GM12878 (cell line): ENCODE measurements at regions not wholly inside any gene's neighbourhood (a gene's known extent, or its start where the extent isn't known, plus 50 kb on each side); places are given as distances from the start of the nearest gene placed in this dataset.

Experiments used
- ATAC-seq: fragments of 200-7000 bp; cut with Tn5 transposase; 3 replicates; pipeline ENCODE4 v1.9.1; 2020; ENCODE audit warnings: mild to moderate bottlenecking, moderate library complexity
- BruUV-seq: library from RNA; stranded (reverse); fragments of 400-500 nt; replicated peaks from 2 replicates; lab custom pipeline; 2021; lab: Mats Ljungman, UMichigan
- CTCF ChIA-PET: fragments of 300-600 bp; sonication (Branson Sonifier 250); formaldehyde crosslinking; extraction: SDS; loops from one replicate; lab custom pipeline; 2021; ENCODE audit warnings: inconsistent platforms; lab: Yijun Ruan, JAX
- POLR2A ChIA-PET: fragments of 350-600 bp; formaldehyde crosslinking; extraction: SDS; loops from one replicate; lab custom pipeline; 2021; ENCODE audit warnings: inconsistent platforms; lab: Charles Lee
- RAD21 ChIA-PET: fragments of 300-600 bp; sonication (Branson Sonifier 250); formaldehyde crosslinking; loops from one replicate; lab custom pipeline; 2023; ENCODE audit warnings: antibody characterized with exemption; ENCODE audit not compliant: unreplicated experiment; lab: Charles Lee
- SMC1A ChIA-PET: fragments of 300-600 bp; sonication (Branson Sonifier 250); formaldehyde crosslinking; loops from one replicate; lab custom pipeline; 2023; ENCODE audit not compliant: unreplicated experiment, uncharacterized antibody; lab: Charles Lee
- DNase-seq: peaks from one replicate; pipeline ENCODE4 v3.0.0-alpha.2; 2011; ENCODE audit warnings: low read depth, low spot score
- FAIRE-seq: peaks from 3 replicates; lab custom pipeline; 2011; peaks lifted over from hg19 to GRCh38; lab: Jason Lieb, UNC
- H2AFZ ChIP-seq: 2 replicates; pipeline ENCODE4 v1.6.0; 2011; ENCODE audit warnings: low read depth, low read length, control low read depth; ENCODE audit not compliant: control insufficient read depth
- H3K27ac ChIP-seq: 2 replicates; pipeline ENCODE4 v1.5.1; 2011; ENCODE audit warnings: control low read depth; ENCODE audit not compliant: control insufficient read depth, insufficient read depth
- H3K27me3 ChIP-seq, 2 experiments: replicated peaks in 1 of 2; 2 replicates each; pipeline versions ENCODE4 v1.6.0 to v1.6.1; 2011; ENCODE audit warnings: low read length in 1 of 2; ENCODE audit not compliant: control insufficient read depth in 2 of 2, insufficient read depth in 2 of 2
- H3K36me3 ChIP-seq, 2 experiments: 2 replicates each; pipeline ENCODE4 v1.5.1; 2011; ENCODE audit warnings: low read length in 1 of 2; ENCODE audit not compliant: control insufficient read depth in 2 of 2, insufficient read depth in 2 of 2
- H3K4me1 ChIP-seq: 2 replicates; pipeline ENCODE4 v1.6.1; 2011; ENCODE audit warnings: mild to moderate bottlenecking, low read length, moderate library complexity, mixed read lengths; ENCODE audit not compliant: control insufficient read depth, insufficient read depth
- H3K4me2 ChIP-seq: 2 replicates; pipeline ENCODE4 v1.6.0; 2011; ENCODE audit warnings: control low read depth; ENCODE audit not compliant: control insufficient read depth, insufficient read depth
- H3K4me3 ChIP-seq: fragments of 200-600 bp; sonication (generic); 2 replicates; pipeline ENCODE4 v1.5.1; 2016
- H3K79me2 ChIP-seq: 2 replicates; pipeline ENCODE4 v1.6.0; 2011; ENCODE audit warnings: low read length; ENCODE audit not compliant: control insufficient read depth, insufficient read depth
- H3K9ac ChIP-seq: 2 replicates; pipeline ENCODE4 v1.8.0; 2011; ENCODE audit warnings: low read length, control low read depth, mixed read lengths; ENCODE audit not compliant: control insufficient read depth, insufficient read depth
- H3K9me3 ChIP-seq: replicated peaks from 3 replicates; pipeline ENCODE4 v1.5.1; 2011; ENCODE audit warnings: mild to moderate bottlenecking, low read length; ENCODE audit not compliant: control insufficient read depth, insufficient read depth
- H4K20me1 ChIP-seq: 2 replicates; pipeline ENCODE4 v1.6.0; 2011; ENCODE audit not compliant: control insufficient read depth, insufficient read depth
- BACH1 ChIP-seq: fragments of 450-650 bp; IDR thresholded peaks from 2 replicates; pipeline ENCODE4 v1.6.1; 2017; ENCODE audit warnings: mild to moderate bottlenecking, borderline replicate concordance
- BCL11A ChIP-seq: IDR thresholded peaks from 2 replicates; pipeline ENCODE4 v1.6.1; 2011; ENCODE audit warnings: low read depth, low read length
- IKZF1 ChIP-seq: fragments of 450-650 bp; conservative IDR thresholded peaks from 2 replicates; pipeline ENCODE4 v1.6.1; 2017; ENCODE audit warnings: antibody characterized with exemption, mild to moderate bottlenecking
- KDM1A ChIP-seq: fragments of 200-600 bp; sonication (generic); IDR thresholded peaks from 2 replicates; pipeline ENCODE4 v1.6.1; 2016; ENCODE audit warnings: borderline replicate concordance
- NRF1 ChIP-seq: conservative IDR thresholded peaks from 2 replicates; pipeline ENCODE4 v1.6.1; 2011; ENCODE audit warnings: mild to moderate bottlenecking, low read depth, low read length, improper control_type of control experiment
- RBBP5 ChIP-seq: fragments of 200-600 bp; sonication (generic); conservative IDR thresholded peaks from 2 replicates; pipeline ENCODE4 v1.6.1; 2016
- RUNX3 ChIP-seq: IDR thresholded peaks from 2 replicates; pipeline ENCODE4 v1.6.1; 2012; ENCODE audit warnings: low read length, inconsistent platforms
- SIX5 ChIP-seq: IDR thresholded peaks from 2 replicates; pipeline ENCODE4 v1.6.1; 2011; ENCODE audit warnings: mild to moderate bottlenecking, low read depth, low read length, moderate library complexity; ENCODE audit not compliant: severe bottlenecking
- SMARCA5 ChIP-seq: fragments of 450-650 bp; IDR thresholded peaks from 2 replicates; pipeline ENCODE4 v1.6.1; 2017; ENCODE audit warnings: mild to moderate bottlenecking
- TCF12 ChIP-seq: IDR thresholded peaks from 2 replicates; pipeline ENCODE4 v1.6.1; 2011; ENCODE audit warnings: low read depth, mild to moderate bottlenecking, low read length
- ZSCAN29 ChIP-seq: fragments of 450-650 bp; IDR thresholded peaks from 2 replicates; pipeline ENCODE4 v1.6.1; 2017; ENCODE audit warnings: mild to moderate bottlenecking, moderate library complexity
- ZZZ3 ChIP-seq: IDR thresholded peaks from 2 replicates; pipeline ENCODE4 v1.6.1; 2011; ENCODE audit warnings: low read depth; ENCODE audit not compliant: control insufficient read depth, insufficient read length
- WGBS: methylation state at CpG from one replicate; pipeline ENCODE4 v1.1.6; 2016; ENCODE audit warnings: low lambda C conversion rate; ENCODE audit not compliant: insufficient replicate concordance, insufficient coverage; ENCODE audit errors: missing lambda C conversion rate; 5-methylcytosine and 5-hydroxymethylcytosine counted together
- in situ Hi-C: fragments of 300-500 bp; cut with MboI; formaldehyde crosslinking; loops from 9 replicates; pipeline ENCODE4 v1.14.3; 2018; ENCODE audit warnings: mixed read lengths
- intact Hi-C: fragments of 100-400 bp; cut with micrococcal nuclease; formaldehyde crosslinking; loops from one replicate; pipeline ENCODE4 v1.14.2; 2022; ENCODE audit not compliant: unreplicated experiment
- TF ChIP-seq, protein P1 (sequence below): IDR thresholded peaks from 2 replicates; pipeline ENCODE4 v1.6.1; 2012; ENCODE audit warnings: low read depth, low read length, improper control_type of control experiment
- TF ChIP-seq, protein P2 (sequence below): IDR thresholded peaks from 2 replicates; pipeline ENCODE4 v1.6.1; 2012; ENCODE audit warnings: mild to moderate bottlenecking, low read depth, low read length

DNA sequence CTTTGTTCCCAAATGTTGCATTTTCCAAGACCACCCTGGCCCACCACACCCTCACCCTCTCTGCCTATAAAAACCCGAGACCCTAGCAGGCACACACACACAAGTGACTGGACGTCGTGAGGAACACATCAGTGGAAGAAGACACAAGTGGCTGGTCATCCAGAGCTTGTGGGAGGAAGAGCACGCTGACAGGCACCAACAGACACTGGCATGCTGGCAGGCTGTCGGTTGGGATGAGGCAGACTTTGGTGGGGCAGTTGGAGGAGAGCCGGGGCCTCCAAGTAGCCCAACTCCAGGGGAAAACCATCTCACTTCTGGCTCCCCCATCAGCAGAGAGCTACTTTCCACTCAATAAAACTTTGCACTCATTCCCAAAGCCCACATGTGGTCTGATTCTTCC, 225.5 kb upstream of the ZEB2 start:
- no peaks in the 10 kb centered on the region; the same call in 2 of the 3 replicates for H3K9me3 ChIP-seq
- 42% methylated on average over 6 of the region's 6 CpGs for WGBS
- no peaks in the 10 kb centered on the region for H3K79me2 ChIP-seq
- no peaks in the 10 kb centered on the region for H3K4me1 ChIP-seq
- no TSS peak for BruUV-seq
- ChIA-PET POLR2A (no interaction called here), RAD21 (no interaction called here), CTCF (interaction anchor here (0.9 kb wide), 1 partner anchor 144 kb away, joined by 3 read pairs; no protein-coding TSS in a partner anchor), SMC1A (no interaction called here)
- no peak for TF ChIP-seq RBBP5
- TF ChIP-seq BACH1, result no peak
- no peak for TF ChIP-seq SMARCA5
- TF ChIP-seq ZSCAN29, result no peak
- TF ChIP-seq, protein P1, sequence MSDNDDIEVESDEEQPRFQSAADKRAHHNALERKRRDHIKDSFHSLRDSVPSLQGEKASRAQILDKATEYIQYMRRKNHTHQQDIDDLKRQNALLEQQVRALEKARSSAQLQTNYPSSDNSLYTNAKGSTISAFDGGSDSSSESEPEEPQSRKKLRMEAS, result no peak
- no peak for TF ChIP-seq NRF1
- no peak for TF ChIP-seq KDM1A
- TF ChIP-seq IKZF1, result no peak
- TF ChIP-seq SIX5, result no peak
- no peak for TF ChIP-seq TCF12
- TF ChIP-seq BCL11A, result no peak
- no peak for TF ChIP-seq RUNX3
- TF ChIP-seq ZZZ3, result no peak
- TF ChIP-seq, protein P2, sequence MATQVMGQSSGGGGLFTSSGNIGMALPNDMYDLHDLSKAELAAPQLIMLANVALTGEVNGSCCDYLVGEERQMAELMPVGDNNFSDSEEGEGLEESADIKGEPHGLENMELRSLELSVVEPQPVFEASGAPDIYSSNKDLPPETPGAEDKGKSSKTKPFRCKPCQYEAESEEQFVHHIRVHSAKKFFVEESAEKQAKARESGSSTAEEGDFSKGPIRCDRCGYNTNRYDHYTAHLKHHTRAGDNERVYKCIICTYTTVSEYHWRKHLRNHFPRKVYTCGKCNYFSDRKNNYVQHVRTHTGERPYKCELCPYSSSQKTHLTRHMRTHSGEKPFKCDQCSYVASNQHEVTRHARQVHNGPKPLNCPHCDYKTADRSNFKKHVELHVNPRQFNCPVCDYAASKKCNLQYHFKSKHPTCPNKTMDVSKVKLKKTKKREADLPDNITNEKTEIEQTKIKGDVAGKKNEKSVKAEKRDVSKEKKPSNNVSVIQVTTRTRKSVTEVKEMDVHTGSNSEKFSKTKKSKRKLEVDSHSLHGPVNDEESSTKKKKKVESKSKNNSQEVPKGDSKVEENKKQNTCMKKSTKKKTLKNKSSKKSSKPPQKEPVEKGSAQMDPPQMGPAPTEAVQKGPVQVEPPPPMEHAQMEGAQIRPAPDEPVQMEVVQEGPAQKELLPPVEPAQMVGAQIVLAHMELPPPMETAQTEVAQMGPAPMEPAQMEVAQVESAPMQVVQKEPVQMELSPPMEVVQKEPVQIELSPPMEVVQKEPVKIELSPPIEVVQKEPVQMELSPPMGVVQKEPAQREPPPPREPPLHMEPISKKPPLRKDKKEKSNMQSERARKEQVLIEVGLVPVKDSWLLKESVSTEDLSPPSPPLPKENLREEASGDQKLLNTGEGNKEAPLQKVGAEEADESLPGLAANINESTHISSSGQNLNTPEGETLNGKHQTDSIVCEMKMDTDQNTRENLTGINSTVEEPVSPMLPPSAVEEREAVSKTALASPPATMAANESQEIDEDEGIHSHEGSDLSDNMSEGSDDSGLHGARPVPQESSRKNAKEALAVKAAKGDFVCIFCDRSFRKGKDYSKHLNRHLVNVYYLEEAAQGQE, result no peak
- no peak overlapping the region for H3K9ac ChIP-seq
- no peak overlapping the region for H3K27ac ChIP-seq
- no peak for FAIRE-seq
- H3K4me3 ChIP-seq, result no peak overlapping the region
- H3K36me3 ChIP-seq, result no peaks in the 10 kb centered on the region
- DNase-seq, result no peak
- no peak for ATAC-seq
- H4K20me1 ChIP-seq, result no peaks in the 10 kb centered on the region
- no peak overlapping the region for H3K4me2 ChIP-seq
- no peaks in the 10 kb centered on the region; a peak in 1 of 4 replicates for H3K27me3 ChIP-seq
- H2AFZ ChIP-seq, result no peak overlapping the region
- in situ Hi-C loops, result no loop called here
- intact Hi-C loops, result no loop called here
